Mammary epithelial cell (primary cell): ENCODE measurements at regions not wholly inside any gene's neighbourhood (a gene's known extent, or its start where the extent isn't known, plus 50 kb on each side); places are given as distances from the start of the nearest gene placed in this dataset.

Source experiments
- EZH2 ChIP-seq: IDR thresholded peaks from 2 replicates; pipeline ENCODE4 v1.6.1; 2012; ENCODE audit warnings: low read length, inconsistent platforms, borderline replicate concordance
- TF ChIP-seq, protein P1 (sequence below), 2 donors: IDR thresholded peaks in 1 of 2; conservative IDR thresholded peaks in 1 of 2; 2 replicates each; pipeline ENCODE4 v1.5.1; 2011 to 2012; ENCODE audit warnings: inconsistent platforms in 2 of 2, low read length in 2 of 2, mild to moderate bottlenecking in 2 of 2, control low read depth in 1 of 2, low read depth in 1 of 2; ENCODE audit not compliant: insufficient read depth in 1 of 2; ENCODE audit errors: extremely low read depth in 1 of 2

GRCh38 chr6:23195487-23195886, 626.1 kb downstream of the HDGFL1 start:
- TF ChIP-seq, protein P1, sequence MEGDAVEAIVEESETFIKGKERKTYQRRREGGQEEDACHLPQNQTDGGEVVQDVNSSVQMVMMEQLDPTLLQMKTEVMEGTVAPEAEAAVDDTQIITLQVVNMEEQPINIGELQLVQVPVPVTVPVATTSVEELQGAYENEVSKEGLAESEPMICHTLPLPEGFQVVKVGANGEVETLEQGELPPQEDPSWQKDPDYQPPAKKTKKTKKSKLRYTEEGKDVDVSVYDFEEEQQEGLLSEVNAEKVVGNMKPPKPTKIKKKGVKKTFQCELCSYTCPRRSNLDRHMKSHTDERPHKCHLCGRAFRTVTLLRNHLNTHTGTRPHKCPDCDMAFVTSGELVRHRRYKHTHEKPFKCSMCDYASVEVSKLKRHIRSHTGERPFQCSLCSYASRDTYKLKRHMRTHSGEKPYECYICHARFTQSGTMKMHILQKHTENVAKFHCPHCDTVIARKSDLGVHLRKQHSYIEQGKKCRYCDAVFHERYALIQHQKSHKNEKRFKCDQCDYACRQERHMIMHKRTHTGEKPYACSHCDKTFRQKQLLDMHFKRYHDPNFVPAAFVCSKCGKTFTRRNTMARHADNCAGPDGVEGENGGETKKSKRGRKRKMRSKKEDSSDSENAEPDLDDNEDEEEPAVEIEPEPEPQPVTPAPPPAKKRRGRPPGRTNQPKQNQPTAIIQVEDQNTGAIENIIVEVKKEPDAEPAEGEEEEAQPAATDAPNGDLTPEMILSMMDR (conservative IDR thresholded peaks at IDR 0.05 in 1 of 2, IDR thresholded peaks at IDR 0.05 in 1 of 2; ENCODE audit: extremely low read depth in 1 of 2, insufficient read depth in 1 of 2, low read depth in 1 of 2, low read length in 2 of 2), result no peak
- TF ChIP-seq EZH2, result no peak
